NCI-H2081 (cell line): ENCODE measurements at regions not wholly inside any gene's neighbourhood (a gene's known extent, or its start where the extent isn't known, plus 50 kb on each side); places are given as distances from the start of the nearest gene placed in this dataset.
A peak's percentile ranks its signal among the peaks of the same experiment; 100 is the strongest.
"Not testable (repeated sequence)": the region's sequence is repeated elsewhere in the genome, so short reads cannot be mapped to it uniquely, and the experiment has no call there.

Experiments used
- DNase-seq, 2 experiments: peaks; one replicate each; lab custom pipeline; 2025; lab: John Stamatoyannopoulos, UW

GRCh38 chr2:37758141-37758601 lies 86.7 kb upstream of the CDC42EP3 start:
- not testable (repeated sequence) for DNase-seq

- not testable (repeated sequence) for DNase-seq
These were observed 88.5 kb upstream of the CDC42EP3 start for GRCh38 chr2:37759989-37760388.

- DNase-seq: no peak
These were observed 89.0 kb upstream of the CDC42EP3 start for GRCh38 chr2:37760471-37760870.

- not testable (repeated sequence) for DNase-seq
These were observed 90.8 kb upstream of the CDC42EP3 start for GRCh38 chr2:37762281-37762680.

GRCh38 chr2:37764739-37765138 lies 93.3 kb upstream of the CDC42EP3 start:
- DNase-seq: no peak

GRCh38 chr2:37766106-37766505 lies 94.7 kb upstream of the CDC42EP3 start:
- no peak for DNase-seq

GRCh38 chr2:37767046-37767445 lies 95.6 kb upstream of the CDC42EP3 start:
- no peak for DNase-seq

GRCh38 chr2:37767959-37768925 lies 96.8 kb upstream of the CDC42EP3 start:
- no peak for DNase-seq

- DNase-seq: no peak
These were observed 98.1 kb upstream of the CDC42EP3 start for GRCh38 chr2:37769551-37769950.

- DNase-seq: no peak
These were observed 99.4 kb upstream of the CDC42EP3 start for GRCh38 chr2:37770797-37771196.

GRCh38 chr2:37771600-37772088 lies 100.2 kb upstream of the CDC42EP3 start:
- no peak for DNase-seq

- DNase-seq: no peak
These were observed 102.1 kb upstream of the CDC42EP3 start for GRCh38 chr2:37773371-37774130.

GRCh38 chr2:37774171-37774944 lies 102.9 kb upstream of the CDC42EP3 start:
- DNase-seq: not testable (repeated sequence)

- peak in 1 of 2 experiments; percentile 14 for DNase-seq
These were observed 103.8 kb upstream of the CDC42EP3 start for GRCh38 chr2:37774976-37775907.

GRCh38 chr2:37775908-37776250 lies 104.4 kb upstream of the CDC42EP3 start:
- no peak for DNase-seq

GRCh38 chr2:37776487-37776886 lies 105.0 kb upstream of the CDC42EP3 start:
- no peak for DNase-seq

- no peak for DNase-seq
These were observed 107.7 kb upstream of the CDC42EP3 start for GRCh38 chr2:37779139-37779538.

- no peak for DNase-seq
These were observed 108.4 kb upstream of the CDC42EP3 start for GRCh38 chr2:37779611-37780386.

- no peak for DNase-seq
These were observed 108.9 kb upstream of the CDC42EP3 start for GRCh38 chr2:37780387-37780676.

GRCh38 chr2:37781028-37781427 lies 109.6 kb upstream of the CDC42EP3 start:
- no peak for DNase-seq
